PC-3 (cell line): ENCODE measurements at regions not wholly inside any gene's neighbourhood (a gene's known extent, or its start where the extent isn't known, plus 50 kb on each side); places are given as distances from the start of the nearest gene placed in this dataset.

Experiments
- CTCF ChIP-seq: fragments of 300-600 bp; sonication (generic); conservative IDR thresholded peaks from 2 replicates; pipeline ENCODE4 v1.5.1; 2017; ENCODE audit warnings: antibody characterized with exemption, low read depth, mild to moderate bottlenecking, low read length
- EZH2phosphoT487 ChIP-seq: fragments of 300-600 bp; sonication (generic); IDR thresholded peaks from 2 replicates; pipeline ENCODE4 v1.6.1; 2018; ENCODE audit warnings: mild to moderate bottlenecking, antibody characterized with exemption, low read length, borderline replicate concordance

DNA sequence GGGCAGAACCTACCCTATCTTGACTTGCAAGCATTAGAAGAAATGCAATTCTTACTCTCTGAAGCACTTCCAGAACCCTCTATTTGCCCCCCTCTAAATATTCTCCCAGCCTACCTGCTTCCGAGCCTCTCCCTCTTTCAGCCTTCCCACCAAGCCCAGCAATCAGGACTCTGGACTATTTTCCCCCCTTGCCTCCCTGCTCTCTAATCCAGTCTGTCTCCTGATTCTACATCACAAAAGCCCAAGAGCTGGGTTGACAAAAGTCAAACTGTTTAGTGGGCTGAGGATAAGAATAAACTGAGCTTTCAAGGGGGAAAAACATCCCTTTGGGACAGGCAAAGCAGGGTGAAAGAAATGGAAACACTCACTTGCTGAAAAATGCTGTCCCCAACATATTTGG is 123.2 kb upstream of the KIF2A start:
- no peak for TF ChIP-seq CTCF
- TF ChIP-seq EZH2phosphoT487: no peak
